B cell (primary cell): ENCODE measurements at regions not wholly inside any gene's neighbourhood (a gene's known extent, or its start where the extent isn't known, plus 50 kb on each side); places are given as distances from the start of the nearest gene placed in this dataset.

Experiments
- ATAC-seq: fragments of 200-7000 bp; cut with Tn5 transposase; one replicate; pipeline ENCODE4 v1.10.0; 2021; ENCODE audit warnings: low read depth, mild to moderate bottlenecking, moderate number of reproducible peaks, moderate library complexity
- CTCF ChIA-PET: fragments of 350-600 bp; sonication (Branson Sonifier 250); formaldehyde crosslinking; loops from one replicate; lab custom pipeline; 2021; ENCODE audit warnings: antibody characterized with exemption, inconsistent platforms; lab: Charles Lee
- POLR2A ChIA-PET: fragments of 350-600 bp; sonication (Branson Sonifier 250); formaldehyde crosslinking; loops from one replicate; lab custom pipeline; 2021; ENCODE audit warnings: antibody characterized with exemption; lab: Charles Lee
- DNase-seq: peaks from one replicate; pipeline ENCODE4 v3.0.0; 2013
- H2AFZ ChIP-seq: 2 replicates; pipeline ENCODE4 v1.6.1; 2012; ENCODE audit warnings: mild to moderate bottlenecking, low read depth, low read length; ENCODE audit not compliant: insufficient read depth, poor library complexity, severe bottlenecking
- H3K27ac ChIP-seq, 2 donors: 1 replicate in 1 of 2; 2 replicates in 1 of 2; pipeline ENCODE4 v1.5.1; 2012 to 2013; ENCODE audit warnings: low read length in 2 of 2, mild to moderate bottlenecking in 2 of 2, moderate library complexity in 1 of 2
- H3K27me3 ChIP-seq, 4 experiments: fragments of 200-600 bp in 1 of 4; sonication (generic) in 1 of 4; replicated peaks in 1 of 4; 1 replicate in 2 of 4; 2 replicates in 2 of 4; pipeline versions ENCODE4 v1.6.1 to v1.7.0; 2013 to 2016; ENCODE audit warnings: low read length in 3 of 4, mild to moderate bottlenecking in 2 of 4, mixed read lengths in 1 of 4, moderate library complexity in 1 of 4; ENCODE audit not compliant: insufficient read depth in 4 of 4, control insufficient read depth in 3 of 4; ENCODE audit errors: control extremely low read depth in 1 of 4
- H3K36me3 ChIP-seq, 2 experiments: replicated peaks in 1 of 2; 1 replicate in 1 of 2; 2 replicates in 1 of 2; pipeline versions ENCODE4 v1.6.1 to v1.7.1; 2013; ENCODE audit warnings: low read length in 1 of 2; ENCODE audit not compliant: insufficient read depth in 2 of 2, control insufficient read depth in 1 of 2; ENCODE audit errors: control extremely low read depth in 1 of 2, extremely low read depth in 1 of 2
- H3K4me1 ChIP-seq, 2 donors: fragments of 200-600 bp in 1 of 2; sonication (generic) in 1 of 2; 1 replicate in 1 of 2; 2 replicates in 1 of 2; pipeline versions ENCODE4 v1.5.1 to v1.6.1; 2013 to 2017; ENCODE audit warnings: low read length in 2 of 2; ENCODE audit not compliant: control insufficient read depth in 2 of 2, insufficient read depth in 2 of 2
- H3K4me2 ChIP-seq: replicated peaks from 2 replicates; pipeline ENCODE3; 2012; ENCODE audit warnings: mild to moderate bottlenecking, low read depth, low read length; ENCODE audit not compliant: poor library complexity, severe bottlenecking
- H3K4me3 ChIP-seq, 5 experiments: fragments of 200-600 bp in 1 of 5; sonication (generic) in 1 of 5; 1 replicate in 3 of 5; 2 replicates in 2 of 5; pipeline versions ENCODE4 v1.5.1 to v1.7.0; 2011 to 2016; ENCODE audit warnings: low read length in 4 of 5, mild to moderate bottlenecking in 4 of 5, low read depth in 2 of 5, control low read depth in 1 of 5, moderate library complexity in 1 of 5; ENCODE audit not compliant: insufficient read depth in 1 of 5; ENCODE audit errors: control extremely low read depth in 1 of 5, extremely low read depth in 1 of 5
- H3K79me2 ChIP-seq: fragments of 200-600 bp; sonication (generic); one replicate; pipeline ENCODE4 v1.6.0; 2016; ENCODE audit warnings: low read length; ENCODE audit not compliant: control insufficient read depth, insufficient read depth
- H3K9ac ChIP-seq: fragments of 200-600 bp; sonication (generic); 2 replicates; pipeline ENCODE4 v1.6.1; 2017; ENCODE audit warnings: mild to moderate bottlenecking, low read length, moderate library complexity
- H3K9me3 ChIP-seq, 3 donors: one replicate each; pipeline versions ENCODE4 v1.6.1 to v1.7.1; 2013; ENCODE audit warnings: low read length in 2 of 3; ENCODE audit not compliant: control insufficient read depth in 2 of 3, insufficient read depth in 1 of 3; ENCODE audit errors: control extremely low read depth in 1 of 3
- H4K20me1 ChIP-seq: 2 replicates; pipeline ENCODE4 v1.6.0; 2012; ENCODE audit warnings: mild to moderate bottlenecking, low read length; ENCODE audit not compliant: insufficient read depth, control insufficient read depth, poor library complexity, severe bottlenecking
- H3K27ac Mint-ChIP-seq: one replicate; pipeline ENCODE4 v1.8.0; 2021; ENCODE audit warnings: mixed read lengths
- H3K27me3 Mint-ChIP-seq: one replicate; pipeline ENCODE4 v1.8.0; 2021; ENCODE audit warnings: mixed read lengths
- H3K4me1 Mint-ChIP-seq: one replicate; pipeline ENCODE4 v1.8.0; 2021; ENCODE audit warnings: mixed read lengths
- H3K4me3 Mint-ChIP-seq: one replicate; pipeline ENCODE4 v1.8.0; 2021; ENCODE audit warnings: mixed read lengths
- H3K9me3 Mint-ChIP-seq: one replicate; pipeline ENCODE4 v1.8.0; 2022; ENCODE audit warnings: mixed read lengths; ENCODE audit not compliant: insufficient read depth
- EZH2 ChIP-seq: IDR thresholded peaks from 2 replicates; pipeline ENCODE4 v1.6.1; 2012; ENCODE audit warnings: borderline replicate concordance, low read depth, mild to moderate bottlenecking, moderate library complexity, low read length; ENCODE audit not compliant: insufficient read depth, poor library complexity, severe bottlenecking
- WGBS: methylation state at CpG from one replicate; pipeline ENCODE4 v1.1.5; 2013; ENCODE audit warnings: missing lambda C conversion rate; ENCODE audit not compliant: insufficient coverage; 5-methylcytosine and 5-hydroxymethylcytosine counted together
- intact Hi-C: fragments of 100-400 bp; cut with micrococcal nuclease; formaldehyde crosslinking; loops from one replicate; pipeline ENCODE4 v1.10.0; 2022
- TF ChIP-seq, protein P1 (sequence below): fragments of 200-600 bp; IDR thresholded peaks from one replicate; pipeline ENCODE4 v1.8.0; 2022; ENCODE audit warnings: antibody characterized with exemption, mild to moderate bottlenecking

GRCh38 chr2:4972472-4972871, 719.7 kb upstream of the SOX11 start:
- intact Hi-C loops: no loop called here
- no peaks in the 10 kb centered on the region for H3K4me1 Mint-ChIP-seq
- no peaks in the 10 kb centered on the region for H3K27me3 ChIP-seq
- H3K36me3 ChIP-seq: no peaks in the 10 kb centered on the region
- no peak overlapping the region for H3K4me3 Mint-ChIP-seq
- CTCF ChIA-PET: no interaction called here
- H3K27ac Mint-ChIP-seq: no peak overlapping the region
- peaks cover 2% of the 10 kb centered on the region for H3K9me3 Mint-ChIP-seq
- H3K4me3 ChIP-seq: no peak overlapping the region
- POLR2A ChIA-PET: no interaction called here
- no peak overlapping the region for H3K4me2 ChIP-seq
- H2AFZ ChIP-seq: no peak overlapping the region
- TF ChIP-seq EZH2: no peak
- TF ChIP-seq, protein P1, sequence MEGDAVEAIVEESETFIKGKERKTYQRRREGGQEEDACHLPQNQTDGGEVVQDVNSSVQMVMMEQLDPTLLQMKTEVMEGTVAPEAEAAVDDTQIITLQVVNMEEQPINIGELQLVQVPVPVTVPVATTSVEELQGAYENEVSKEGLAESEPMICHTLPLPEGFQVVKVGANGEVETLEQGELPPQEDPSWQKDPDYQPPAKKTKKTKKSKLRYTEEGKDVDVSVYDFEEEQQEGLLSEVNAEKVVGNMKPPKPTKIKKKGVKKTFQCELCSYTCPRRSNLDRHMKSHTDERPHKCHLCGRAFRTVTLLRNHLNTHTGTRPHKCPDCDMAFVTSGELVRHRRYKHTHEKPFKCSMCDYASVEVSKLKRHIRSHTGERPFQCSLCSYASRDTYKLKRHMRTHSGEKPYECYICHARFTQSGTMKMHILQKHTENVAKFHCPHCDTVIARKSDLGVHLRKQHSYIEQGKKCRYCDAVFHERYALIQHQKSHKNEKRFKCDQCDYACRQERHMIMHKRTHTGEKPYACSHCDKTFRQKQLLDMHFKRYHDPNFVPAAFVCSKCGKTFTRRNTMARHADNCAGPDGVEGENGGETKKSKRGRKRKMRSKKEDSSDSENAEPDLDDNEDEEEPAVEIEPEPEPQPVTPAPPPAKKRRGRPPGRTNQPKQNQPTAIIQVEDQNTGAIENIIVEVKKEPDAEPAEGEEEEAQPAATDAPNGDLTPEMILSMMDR: no peak
- peaks cover 0 to 6% (median 0%) of the 10 kb centered on the region in 3 donors for H3K9me3 ChIP-seq
- no peak for DNase-seq
- no peaks in the 10 kb centered on the region for H4K20me1 ChIP-seq
- 89% methylated on average over 4 of the region's 5 CpGs for WGBS
- no peak overlapping the region for H3K27ac ChIP-seq
- H3K4me1 ChIP-seq: no peaks in the 10 kb centered on the region
- H3K27me3 Mint-ChIP-seq: no peaks in the 10 kb centered on the region
- no peak for ATAC-seq
- no peak overlapping the region for H3K9ac ChIP-seq
- no peaks in the 10 kb centered on the region for H3K79me2 ChIP-seq

- ChIA-PET POLR2A (no interaction called here), CTCF (no interaction called here)
- H3K4me2 ChIP-seq: no peak overlapping the region
- no peaks in the 10 kb centered on the region for H3K36me3 ChIP-seq
- H3K79me2 ChIP-seq: no peaks in the 10 kb centered on the region
- H3K27ac Mint-ChIP-seq: no peak overlapping the region
- H3K4me1 Mint-ChIP-seq: no peaks in the 10 kb centered on the region
- H3K9ac ChIP-seq: no peak overlapping the region
- H2AFZ ChIP-seq: no peak overlapping the region
- DNase-seq (no peak), ATAC-seq (no peak)
- peaks cover 2% of the 10 kb centered on the region for H3K9me3 Mint-ChIP-seq
- H3K27me3 ChIP-seq: no peaks in the 10 kb centered on the region
- H3K9me3 ChIP-seq: peaks cover 0 to 9% (median 0%) of the 10 kb centered on the region in 3 donors
- TF ChIP-seq EZH2: no peak
- TF ChIP-seq, protein P1: no peak
- no peak overlapping the region for H3K4me3 Mint-ChIP-seq
- H3K4me3 ChIP-seq: no peak overlapping the region
- intact Hi-C loops: no loop called here
- no peaks in the 10 kb centered on the region for H3K4me1 ChIP-seq
- no peaks in the 10 kb centered on the region for H3K27me3 Mint-ChIP-seq
- no peaks in the 10 kb centered on the region for H4K20me1 ChIP-seq
- no peak overlapping the region for H3K27ac ChIP-seq
Measured at GRCh38 chr2:4973354-4973753, 718.8 kb upstream of the SOX11 start.
